ENCODE measurements at regions not wholly inside any gene's neighbourhood (a gene's known extent, or its start where the extent isn't known, plus 50 kb on each side); places are given as distances from the start of the nearest gene placed in this dataset.

DNA sequence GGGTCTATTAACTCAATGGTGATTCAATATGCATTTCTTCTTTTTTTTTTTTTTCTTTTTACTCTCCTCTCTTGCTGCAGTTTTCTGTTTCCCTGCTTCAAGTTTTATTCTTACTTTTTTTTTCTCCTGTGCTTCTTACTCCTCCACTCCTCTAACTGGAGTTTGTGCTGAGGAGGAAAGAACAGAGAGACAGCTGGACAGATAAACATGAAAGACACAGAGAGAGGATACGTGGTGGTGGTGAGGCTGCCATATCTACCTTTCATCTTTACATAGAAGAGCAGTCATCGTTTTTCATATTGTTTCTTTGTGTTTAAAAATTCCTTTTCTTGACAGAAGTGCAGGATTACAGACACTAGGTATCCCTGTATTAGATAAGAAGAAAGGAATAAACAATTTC lies 262.8 kb downstream of the OTOL1 start:
- TF ChIP-seq CTCF (conservative IDR thresholded peaks at IDR 0.05; ENCODE audit: low read length) (no peak), EZH2phosphoT487 (IDR thresholded peaks at IDR 0.05; ENCODE audit: borderline replicate concordance) (no peak)

Data from Loucy (cell line).